Suprapubic skin (tissue), 4 donors: ENCODE measurements at regions not wholly inside any gene's neighbourhood (a gene's known extent, or its start where the extent isn't known, plus 50 kb on each side); places are given as distances from the start of the nearest gene placed in this dataset.

Source experiments
- CTCF ChIP-seq, 2 donors: fragments of 200-600 bp in 1 of 2; fragments of 450-650 bp in 1 of 2; sonication (generic) in 1 of 2; IDR thresholded peaks; one replicate each; pipeline ENCODE4 v1.5.1; 2016 to 2019; ENCODE audit warnings: antibody characterized with exemption in 2 of 2, mild to moderate bottlenecking in 1 of 2, moderate library complexity in 1 of 2
- EP300 ChIP-seq: sonication (generic); formaldehyde crosslinking; IDR thresholded peaks from one replicate; pipeline ENCODE4 v1.6.1; 2017; ENCODE audit warnings: antibody characterized with exemption
- POLR2AphosphoS5 ChIP-seq, 3 donors: sonication (generic); formaldehyde crosslinking; IDR thresholded peaks; one replicate each; pipeline ENCODE4 v1.6.1; 2017; ENCODE audit warnings: antibody characterized with exemption in 3 of 3

GRCh38 chr6:135576055-135576454 lies 78.5 kb upstream of the AHI1 start:
- no peak for TF ChIP-seq CTCF (IDR thresholded peaks at IDR 0.05)
- no peak for TF ChIP-seq EP300
- no peak for TF ChIP-seq POLR2AphosphoS5 (IDR thresholded peaks at IDR 0.05)
